NCI-H82 treated with DMSO at 0.1 percent for 48 hours (cell line): ENCODE measurements at regions not wholly inside any gene's neighbourhood (a gene's known extent, or its start where the extent isn't known, plus 50 kb on each side); places are given as distances from the start of the nearest gene placed in this dataset.
"Not testable (repeated sequence)": the region's sequence is repeated elsewhere in the genome, so short reads cannot be mapped to it uniquely, and the experiment has no call there.

Experiments
- DNase-seq: peaks from one replicate; lab custom pipeline; 2025; ENCODE audit not compliant: unreplicated experiment; lab: John Stamatoyannopoulos, UW

DNA sequence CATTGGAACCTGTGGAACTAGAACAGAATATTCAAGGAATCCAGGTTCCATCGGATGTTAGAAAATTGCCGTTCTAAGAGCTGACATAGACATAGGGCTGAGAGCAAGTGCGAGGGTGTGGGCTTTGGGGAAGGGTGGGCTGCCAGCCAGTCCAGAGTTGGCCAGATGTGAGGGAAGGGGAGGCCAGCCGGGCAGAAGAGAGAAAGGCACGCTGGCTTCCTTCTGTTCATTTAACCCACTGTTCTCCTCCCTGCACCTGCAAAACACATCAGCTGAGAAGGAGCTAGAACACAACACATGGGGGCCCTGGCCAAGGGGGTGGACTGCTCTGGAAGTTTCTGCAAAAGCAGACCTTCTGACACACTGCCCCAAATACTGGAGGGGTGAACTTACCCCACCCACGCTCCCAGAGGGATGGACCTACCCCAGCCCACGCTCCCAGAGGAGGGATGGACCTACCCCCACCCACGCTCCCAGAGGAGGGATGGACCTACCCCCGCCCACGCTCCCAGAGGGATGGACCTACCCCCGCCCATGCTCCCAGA, 98.0 kb downstream of the SHANK2 start:
- no peak for DNase-seq

DNA sequence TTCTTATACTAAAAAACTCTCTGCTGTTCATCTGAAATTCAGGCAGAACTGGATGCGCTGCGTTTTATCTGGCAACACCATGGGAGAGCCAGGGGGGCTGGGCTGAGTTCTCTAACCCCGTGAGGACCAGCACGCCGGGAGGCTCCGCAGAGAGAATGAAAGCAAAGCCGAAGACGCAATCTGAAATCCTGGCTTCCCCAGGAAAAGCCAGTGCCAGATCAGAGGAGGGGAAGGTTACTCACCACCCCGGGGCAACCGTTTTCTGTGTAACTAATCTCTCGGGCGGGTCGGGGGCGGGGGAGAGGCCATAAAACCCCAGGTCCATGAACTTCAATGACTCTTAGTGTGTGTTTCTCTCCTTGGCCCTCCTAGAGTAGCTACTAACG, 99.4 kb downstream of the SHANK2 start:
- no peak for DNase-seq

- not testable (repeated sequence) for DNase-seq
Measured at GRCh38 chr11:71152312-71153004, 99.9 kb downstream of the SHANK2 start.

DNA sequence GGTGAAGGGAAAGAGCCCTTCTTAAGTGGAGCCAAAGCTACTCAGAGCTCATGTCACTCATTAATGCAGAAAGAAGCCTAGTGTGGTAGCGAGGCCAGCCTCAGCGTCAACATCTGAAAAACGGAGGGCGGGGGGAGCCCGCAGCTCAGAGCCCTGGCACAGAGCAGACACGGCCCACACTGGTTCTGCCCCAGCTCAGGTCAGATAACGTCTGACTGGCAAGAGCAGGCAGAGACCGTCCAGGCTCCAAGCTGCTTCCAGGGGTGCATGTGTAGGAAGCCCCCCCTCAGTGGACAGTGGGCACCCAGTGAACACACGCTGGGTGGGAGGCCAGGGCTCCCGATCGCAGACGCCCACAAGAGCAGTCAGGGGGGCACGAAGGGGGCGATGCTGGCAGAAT, 100.8 kb downstream of the SHANK2 start:
- no peak for DNase-seq

DNA sequence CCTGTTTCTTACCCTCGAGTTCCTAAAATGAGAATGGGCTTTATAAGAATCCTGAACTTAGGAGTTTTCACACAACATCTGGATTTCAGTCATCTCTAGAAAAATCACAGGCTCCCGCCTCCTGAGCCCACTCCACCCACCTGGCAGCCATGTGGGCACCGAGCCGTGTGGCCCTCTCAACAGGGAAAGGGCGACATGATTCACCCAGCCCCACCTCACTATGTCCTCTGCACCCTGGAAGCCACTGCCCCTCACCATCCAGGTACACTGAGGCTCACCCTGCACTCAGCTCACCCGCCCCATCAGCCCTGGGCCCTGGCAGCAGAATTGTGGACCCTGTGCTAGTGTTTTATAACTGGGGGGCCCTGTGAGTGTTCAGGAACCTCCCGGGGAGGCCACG, 101.5 kb downstream of the SHANK2 start:
- DNase-seq: no peak

DNA sequence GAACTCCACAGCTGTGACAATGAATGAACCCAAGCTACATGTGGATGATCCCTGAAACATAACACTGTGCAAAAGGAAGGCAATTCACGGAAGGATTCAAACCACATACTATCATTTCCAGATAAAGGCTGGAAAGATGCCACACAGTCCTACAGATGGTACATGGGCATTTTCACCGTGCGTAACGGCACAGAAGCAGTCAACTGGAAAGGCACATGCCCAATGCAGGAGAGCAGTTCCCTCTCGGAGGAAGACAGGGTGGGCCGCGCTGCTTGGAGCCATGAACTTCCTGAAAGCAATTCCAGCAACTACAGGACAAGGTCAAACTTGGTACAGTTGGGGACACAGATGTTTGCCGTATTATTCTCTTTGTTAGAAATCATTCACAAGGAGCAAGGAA, 103.7 kb downstream of the SHANK2 start:
- no peak for DNase-seq

DNA sequence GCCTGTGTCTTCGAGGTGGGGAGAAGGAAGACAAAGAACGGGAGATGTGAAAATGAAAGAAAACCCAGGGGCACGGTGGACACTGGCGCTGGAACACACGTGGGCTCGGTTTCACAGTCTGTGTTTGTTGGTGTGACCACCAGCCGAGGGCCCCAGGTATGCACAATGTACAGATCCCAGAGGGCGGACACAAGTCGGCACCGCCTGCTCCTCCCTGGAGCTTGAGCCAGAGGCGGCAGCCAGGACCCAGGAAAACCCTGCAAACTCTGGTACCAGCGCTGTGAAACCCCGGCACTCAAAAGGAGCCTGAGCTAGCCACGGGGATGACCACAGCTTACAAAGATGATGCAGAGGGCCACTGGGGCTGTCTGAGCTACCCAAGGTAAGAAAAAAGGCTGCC, 105.0 kb downstream of the SHANK2 start:
- DNase-seq: no peak

DNA sequence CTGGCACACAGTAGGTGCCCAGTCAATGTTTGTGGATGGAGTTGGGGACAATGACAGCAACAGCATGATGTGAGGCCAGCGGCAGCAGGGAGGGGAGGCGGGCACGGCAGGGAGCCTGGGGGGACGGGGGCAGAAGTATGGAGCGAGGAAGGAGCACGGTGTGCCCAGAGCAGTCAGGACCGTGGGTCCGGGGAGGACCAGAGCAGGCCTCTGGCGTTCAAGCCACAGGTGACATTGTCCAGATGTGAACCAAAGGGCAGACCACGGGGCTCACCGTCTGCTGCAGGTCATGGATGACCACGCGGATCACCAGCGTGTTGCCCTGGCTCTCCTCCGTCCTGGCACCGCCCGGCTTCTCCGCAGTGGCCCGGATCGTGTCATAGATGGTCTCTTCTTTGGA, 105.5 kb downstream of the SHANK2 start:
- DNase-seq: no peak

DNA sequence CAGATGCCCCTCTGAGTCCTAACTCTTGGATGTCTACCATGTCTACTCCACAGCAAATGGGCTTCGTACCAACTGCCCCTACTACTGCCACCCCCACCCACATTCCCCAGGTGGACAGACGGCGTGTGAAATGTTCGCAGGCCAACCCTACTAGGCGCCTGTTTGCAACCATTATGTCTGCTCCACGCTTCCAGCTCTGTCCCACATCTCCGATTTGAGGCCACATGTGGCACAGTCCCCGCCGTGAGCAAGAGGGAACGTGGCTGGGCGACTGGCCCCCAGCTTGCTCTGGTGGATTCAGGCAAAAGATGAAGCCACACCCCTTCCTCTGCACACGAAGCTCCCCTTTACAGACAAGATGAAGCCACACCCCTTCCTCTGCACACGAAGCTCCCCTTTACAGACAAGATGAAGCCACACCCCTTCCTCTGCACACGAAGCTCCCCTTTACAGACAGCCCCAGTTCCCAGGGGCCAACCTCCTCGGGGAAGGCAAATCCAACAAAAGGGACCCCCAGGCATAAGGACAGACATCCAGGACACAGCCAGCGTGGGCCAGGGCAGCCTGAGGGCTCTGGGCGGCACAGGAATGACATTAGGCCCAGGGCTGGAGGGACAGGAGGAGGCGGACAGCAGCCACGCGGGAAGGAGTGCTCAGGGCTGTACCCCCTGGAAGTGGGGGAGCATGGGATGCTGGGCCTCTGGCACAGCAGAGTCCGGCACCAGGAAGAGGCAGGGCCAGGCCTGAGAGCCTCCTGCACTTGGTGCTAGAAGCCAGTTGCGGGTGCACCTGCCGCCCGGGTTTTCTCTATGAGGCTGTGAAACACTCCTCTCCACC, 106.2 kb downstream of the SHANK2 start:
- DNase-seq: no peak

GRCh38 chr11:71145368-71145767, 107.0 kb downstream of the SHANK2 start:
- no peak for DNase-seq

DNA sequence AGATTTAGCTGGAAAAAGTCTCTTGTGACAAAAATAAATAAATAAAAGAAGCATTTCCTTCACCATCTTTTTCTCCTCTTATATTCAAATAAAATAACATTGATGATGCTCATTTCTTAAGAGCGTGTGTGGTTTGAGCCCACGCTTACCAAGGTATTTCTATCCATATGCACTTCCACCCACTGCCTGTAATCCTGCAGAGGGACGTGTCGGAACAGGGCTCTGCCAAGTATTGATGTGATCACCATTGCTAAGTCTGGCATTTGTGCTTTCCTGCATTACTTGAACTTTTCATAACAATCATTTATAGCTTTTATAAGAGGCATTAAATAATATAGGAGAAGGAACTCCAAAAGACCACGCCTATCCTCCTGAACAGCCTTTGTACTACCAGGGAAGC, 107.6 kb downstream of the SHANK2 start:
- no peak for DNase-seq

- no peak for DNase-seq
Measured at GRCh38 chr11:71144010-71144409, 108.4 kb downstream of the SHANK2 start.

DNA sequence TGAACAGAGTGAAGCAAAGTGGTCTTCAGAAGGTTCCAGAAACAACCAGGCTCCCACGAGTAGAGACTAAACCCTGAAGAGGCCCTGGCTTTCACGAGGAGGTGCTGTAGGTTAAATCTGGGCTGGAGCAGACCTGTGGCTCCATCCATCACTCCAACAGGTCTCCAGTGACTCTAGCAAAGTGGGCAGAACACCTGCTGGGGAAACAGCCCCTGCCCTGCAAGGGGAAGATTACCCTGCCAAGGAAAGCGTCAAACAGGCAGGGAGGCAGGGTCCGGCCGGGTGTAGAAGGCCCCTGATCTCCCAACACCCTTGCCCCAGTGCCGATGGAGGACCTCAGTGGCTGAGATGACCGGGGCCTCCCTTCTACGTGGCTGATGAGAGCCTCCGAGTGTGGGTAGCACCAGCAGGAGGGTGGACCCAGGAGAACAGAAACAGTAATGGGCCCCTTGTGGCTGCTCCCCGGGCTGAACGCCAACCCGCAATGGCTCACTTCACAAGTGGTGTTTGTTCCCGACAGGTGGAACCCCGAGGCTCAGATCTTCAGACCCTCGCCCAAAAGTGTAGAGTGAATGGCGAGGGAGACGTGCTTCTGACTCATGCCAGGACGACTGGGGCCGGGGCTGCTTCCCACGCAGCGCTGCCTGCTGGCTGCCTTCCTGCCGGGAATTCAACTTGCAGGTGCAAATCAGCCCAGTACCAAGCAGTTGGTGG, 112.0 kb downstream of the SHANK2 start:
- DNase-seq: no peak

GRCh38 chr11:71139516-71140205, 112.7 kb downstream of the SHANK2 start:
- no peak for DNase-seq

- DNase-seq: no peak
Measured at GRCh38 chr11:71138737-71139425, 113.5 kb downstream of the SHANK2 start.

- DNase-seq: no peak
Measured at GRCh38 chr11:71137376-71137775, 115.0 kb downstream of the SHANK2 start.

DNA sequence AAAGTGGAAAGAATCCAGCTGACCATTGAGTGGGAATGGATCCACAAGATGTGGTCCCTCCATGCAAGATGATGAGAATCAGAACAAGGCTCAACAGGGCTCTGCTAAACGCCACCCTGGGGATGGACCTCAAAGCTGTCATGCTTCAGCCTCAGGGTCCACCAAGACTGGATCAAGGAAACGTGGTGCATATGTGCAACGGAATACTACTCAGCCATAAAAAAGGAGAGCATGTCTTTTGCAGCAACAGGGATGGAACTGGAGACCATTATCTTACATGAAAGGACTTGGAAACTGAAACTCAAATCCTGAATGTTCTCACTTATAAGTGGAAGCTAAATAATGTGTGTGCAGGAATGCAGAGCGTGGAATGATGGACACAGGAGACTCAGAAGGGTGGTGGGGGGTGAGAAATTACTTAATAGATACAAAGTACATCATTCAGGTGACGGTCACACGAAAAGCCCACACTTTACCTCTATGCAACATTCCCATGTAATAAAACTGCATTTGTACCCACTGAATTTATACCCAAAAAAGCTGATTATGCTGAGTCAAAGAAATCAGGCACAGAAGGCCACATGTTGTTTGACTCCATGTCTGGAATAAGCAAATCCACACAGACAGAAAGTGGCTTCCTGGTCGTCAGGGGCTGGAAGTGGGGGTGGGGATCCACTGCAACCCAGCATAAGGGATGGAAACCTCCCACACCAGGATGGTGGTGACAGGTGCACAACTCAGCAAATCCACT, 116.1 kb downstream of the SHANK2 start:
- DNase-seq: no peak

GRCh38 chr11:71135112-71135511, 117.3 kb downstream of the SHANK2 start:
- no peak for DNase-seq

DNA sequence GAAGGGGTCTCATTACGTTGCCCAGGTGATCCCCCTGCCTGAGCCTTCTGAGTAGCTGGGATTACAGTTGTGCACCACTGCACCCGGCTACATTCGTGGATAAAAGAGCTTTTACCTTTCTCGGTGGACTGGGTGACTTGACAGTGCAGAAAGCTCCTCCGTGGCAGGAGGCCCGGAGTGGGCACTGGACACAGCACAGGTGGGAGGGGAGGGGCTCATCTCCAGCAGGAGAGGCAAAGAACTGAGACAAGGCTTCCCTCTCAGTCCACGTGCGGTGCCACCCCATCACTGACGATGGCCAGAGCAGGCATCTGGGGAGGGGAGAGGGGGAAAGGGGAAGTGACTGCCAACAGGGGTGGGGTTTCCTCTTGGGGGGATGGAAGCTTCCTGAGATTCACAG, 118.4 kb downstream of the SHANK2 start:
- DNase-seq: no peak

- DNase-seq: peak; percentile 81
Measured at GRCh38 chr11:71131861-71132260, 120.5 kb downstream of the SHANK2 start.
